Fibroblast of upper back skin (primary cell): ENCODE measurements at regions not wholly inside any gene's neighbourhood (a gene's known extent, or its start where the extent isn't known, plus 50 kb on each side); places are given as distances from the start of the nearest gene placed in this dataset.
"Not testable (repeated sequence)": the region's sequence is repeated elsewhere in the genome, so short reads cannot be mapped to it uniquely, and the experiment has no call there.

Source experiments
- DNase-seq: peaks from one replicate; pipeline ENCODE4 v3.0.0-alpha.2; 2013

DNA sequence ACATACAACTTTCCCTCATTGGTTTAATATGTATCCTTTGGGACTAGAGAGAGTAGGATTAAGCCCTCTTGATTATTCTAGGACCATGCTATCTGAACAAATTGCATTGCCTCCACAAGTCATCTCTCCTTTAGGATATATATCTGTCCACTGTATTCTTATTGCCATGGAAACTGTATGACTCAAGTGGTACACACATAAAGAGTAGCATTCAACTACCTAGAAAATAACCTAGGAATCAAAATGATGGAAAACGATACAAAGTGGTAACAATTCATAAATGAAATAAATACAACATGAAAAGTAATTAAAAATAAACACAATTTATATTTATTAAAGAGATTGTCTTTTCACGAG is 212.1 kb upstream of the P2RY1 start:
- DNase-seq: no peak

- DNase-seq: no peak
Observed at GRCh38 chr3:152623286-152623911, 211.5 kb upstream of the P2RY1 start.

DNA sequence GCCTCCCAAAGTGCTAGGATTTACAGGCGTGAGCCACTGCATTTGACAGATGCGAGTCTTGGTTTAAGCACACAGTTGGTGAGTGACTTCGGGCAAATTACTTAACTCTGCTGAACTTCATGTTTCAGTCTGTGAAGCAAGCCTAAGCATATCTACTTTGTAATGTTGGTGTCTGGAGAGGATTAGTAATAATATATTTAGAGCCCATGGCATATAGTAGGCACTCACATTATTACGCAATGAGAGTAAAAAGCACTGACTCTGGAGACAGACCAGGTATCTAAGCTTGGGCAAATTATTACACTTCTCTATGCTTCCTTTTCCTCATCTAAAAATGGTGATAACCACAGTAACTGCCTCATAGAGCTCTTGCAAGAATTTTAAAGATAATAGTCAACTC is 208.7 kb upstream of the P2RY1 start:
- DNase-seq: no peak

DNA sequence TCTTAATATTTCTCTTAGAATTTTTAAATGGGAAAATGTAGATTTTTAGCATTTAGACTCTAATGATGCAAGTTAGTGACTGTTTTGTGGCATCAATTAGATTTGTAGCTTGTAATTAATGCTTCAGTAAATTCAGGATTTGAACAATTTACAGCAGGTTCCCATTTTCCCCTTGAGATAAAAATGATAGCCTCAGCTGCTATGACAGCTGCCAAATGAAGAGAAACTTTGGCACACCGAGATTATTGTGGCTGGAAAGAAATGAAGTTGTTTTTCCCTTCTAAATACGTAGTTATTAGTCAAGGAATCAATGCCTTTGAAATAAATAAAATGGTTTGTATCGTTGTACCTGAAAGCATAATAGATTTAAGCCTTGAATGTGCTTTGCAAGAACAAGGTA is 206.4 kb upstream of the P2RY1 start:
- no peak for DNase-seq

DNA sequence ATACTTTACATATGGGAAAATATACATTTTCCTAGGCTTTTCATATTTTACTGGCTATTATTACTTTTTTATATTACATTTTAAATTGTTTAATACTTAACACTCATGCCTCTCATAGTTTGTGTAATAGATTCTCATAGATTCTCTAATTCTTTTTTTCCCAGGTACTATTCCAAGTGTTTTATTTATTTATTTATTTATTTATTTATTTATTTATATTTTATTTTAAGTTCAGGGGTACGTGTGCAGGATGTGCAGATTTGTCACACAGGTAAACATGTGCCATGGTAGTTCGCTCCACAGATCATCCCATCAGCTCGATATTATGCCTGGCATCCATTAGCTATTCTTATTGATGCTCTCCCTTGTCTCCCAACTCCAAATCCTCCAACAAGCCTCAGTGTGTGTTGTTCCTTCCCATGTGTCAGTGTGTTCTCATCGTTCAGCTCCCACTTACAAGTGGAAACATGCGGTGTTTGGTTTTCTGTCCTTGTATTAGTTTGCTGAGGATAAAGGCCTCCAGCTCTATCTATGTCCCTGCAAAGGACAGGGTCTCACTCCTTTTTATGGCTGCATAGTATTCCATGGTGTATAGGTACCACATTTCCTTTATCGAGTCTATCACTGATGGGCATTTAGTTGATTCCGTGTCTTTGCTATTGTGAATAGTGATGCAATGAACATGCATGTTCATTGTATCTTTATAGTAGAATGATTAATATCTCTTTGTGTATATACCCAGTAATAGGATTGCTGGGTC is 205.4 kb upstream of the P2RY1 start:
- DNase-seq: no peak

GRCh38 chr3:152635389-152635788 is 199.5 kb upstream of the P2RY1 start:
- DNase-seq: no peak

DNA sequence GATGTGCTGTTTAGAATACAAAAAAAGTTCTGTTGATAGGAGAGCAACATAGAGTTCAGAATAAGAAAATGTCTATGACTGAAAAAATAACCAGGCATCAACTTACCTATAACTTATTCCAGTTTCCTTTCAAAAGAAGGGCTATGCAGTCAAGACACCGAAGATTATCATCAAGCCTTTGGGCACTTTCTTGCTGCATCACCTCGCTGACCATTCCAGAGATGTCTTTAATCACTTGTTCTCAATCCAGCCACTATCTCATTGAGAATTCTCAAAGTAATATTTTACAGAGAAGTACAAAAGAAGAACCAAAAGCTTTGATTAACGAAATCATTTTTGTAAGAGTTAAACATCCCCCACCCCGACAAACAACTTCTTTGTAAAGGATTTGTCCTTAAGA is 198.3 kb upstream of the P2RY1 start:
- no peak for DNase-seq

DNA sequence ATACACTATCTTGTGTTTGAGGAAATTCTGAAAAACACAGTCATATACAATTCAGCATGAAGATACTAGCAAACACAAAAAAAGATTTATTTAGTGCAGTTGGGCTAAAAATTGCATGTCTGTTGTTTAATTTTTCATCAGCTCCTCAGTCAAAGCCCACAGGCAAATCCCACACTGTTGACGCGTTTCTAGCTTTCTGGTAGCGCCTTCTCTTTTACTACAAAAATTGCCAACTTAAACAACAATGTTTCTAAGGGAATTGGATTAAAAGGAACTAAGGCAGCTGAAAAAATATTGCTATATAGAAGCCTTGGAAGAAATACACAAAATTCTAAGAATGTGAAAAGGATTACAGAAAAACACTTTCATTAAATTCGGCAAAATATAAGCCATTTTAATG is 196.7 kb upstream of the P2RY1 start:
- no peak for DNase-seq

DNA sequence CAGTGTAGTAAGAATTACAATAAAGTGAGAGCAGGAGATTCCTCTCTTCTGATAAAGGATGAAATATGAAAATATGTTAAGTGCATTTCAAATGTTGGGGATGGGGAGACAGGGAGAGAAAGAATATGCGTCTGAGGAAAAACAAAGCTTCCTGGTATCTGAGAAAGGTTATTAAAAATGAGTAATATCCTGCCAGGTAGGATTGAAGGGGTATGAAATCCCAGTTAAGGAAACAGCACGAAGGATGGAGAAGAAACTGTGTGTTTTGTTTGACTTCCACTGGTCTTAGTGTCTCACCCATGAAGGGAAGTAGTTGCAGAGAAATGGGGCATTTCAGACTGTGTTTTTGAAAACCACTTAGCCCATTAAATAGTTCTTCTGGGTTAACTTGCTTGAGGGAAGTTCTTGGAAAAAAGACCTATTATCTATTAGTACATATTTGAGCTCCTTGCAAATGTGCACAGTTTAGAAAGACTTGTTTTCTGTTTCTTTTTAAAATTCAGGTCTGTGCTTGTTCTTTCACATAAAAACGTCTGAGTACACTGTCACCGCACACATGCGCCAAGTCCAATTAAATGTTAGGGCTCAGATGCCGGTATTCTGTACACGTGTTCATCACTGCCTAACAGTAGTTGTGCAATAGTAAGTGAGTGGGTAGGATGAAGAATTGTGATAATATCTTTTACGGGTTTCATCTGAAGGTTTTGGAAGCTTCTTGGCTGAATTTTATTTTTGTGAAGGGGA is 196.1 kb upstream of the P2RY1 start:
- no peak for DNase-seq

GRCh38 chr3:152641198-152641597 is 193.7 kb upstream of the P2RY1 start:
- no peak for DNase-seq

- DNase-seq: no peak
Observed at GRCh38 chr3:152642658-152643057, 192.3 kb upstream of the P2RY1 start.

- no peak for DNase-seq
Observed at GRCh38 chr3:152644478-152644877, 190.5 kb upstream of the P2RY1 start.

DNA sequence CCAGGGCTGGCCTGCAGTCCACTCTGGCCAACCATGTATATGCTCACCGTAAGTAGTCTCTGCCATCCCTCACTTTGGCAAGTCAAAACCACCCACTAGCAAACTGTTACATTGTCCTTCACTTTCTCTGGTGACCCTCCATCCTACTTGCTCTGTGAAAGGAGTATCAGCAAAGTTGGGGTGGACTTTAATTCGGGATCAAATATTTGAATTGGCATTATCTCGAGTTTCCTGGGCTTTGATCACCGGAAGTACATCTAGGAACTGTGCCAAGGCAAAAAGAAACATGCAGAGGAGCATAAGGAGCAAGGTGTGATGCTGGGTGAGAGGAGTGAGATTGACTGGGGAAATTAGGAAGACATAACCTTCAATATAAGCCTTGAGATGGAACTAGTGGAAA is 188.9 kb upstream of the P2RY1 start:
- no peak for DNase-seq

DNA sequence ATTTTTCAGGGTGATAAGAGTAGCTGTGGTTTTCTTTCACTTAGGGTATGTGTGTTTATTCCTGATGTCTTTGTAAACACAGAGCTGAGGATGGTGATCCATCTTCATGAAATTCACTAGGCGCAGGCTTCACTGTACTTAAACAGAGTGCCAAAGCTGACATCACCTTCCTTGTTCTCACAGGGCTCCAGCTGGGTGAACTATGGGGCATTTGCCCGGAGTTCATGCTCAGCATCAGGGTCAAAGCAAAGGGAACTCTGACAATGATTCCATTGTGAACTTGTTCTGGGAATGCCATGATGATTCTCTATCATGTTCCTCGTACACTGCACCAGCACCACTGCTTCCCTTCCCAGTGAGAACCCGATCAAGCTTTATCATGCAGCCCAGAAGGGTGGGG is 184.8 kb upstream of the P2RY1 start:
- no peak for DNase-seq

DNA sequence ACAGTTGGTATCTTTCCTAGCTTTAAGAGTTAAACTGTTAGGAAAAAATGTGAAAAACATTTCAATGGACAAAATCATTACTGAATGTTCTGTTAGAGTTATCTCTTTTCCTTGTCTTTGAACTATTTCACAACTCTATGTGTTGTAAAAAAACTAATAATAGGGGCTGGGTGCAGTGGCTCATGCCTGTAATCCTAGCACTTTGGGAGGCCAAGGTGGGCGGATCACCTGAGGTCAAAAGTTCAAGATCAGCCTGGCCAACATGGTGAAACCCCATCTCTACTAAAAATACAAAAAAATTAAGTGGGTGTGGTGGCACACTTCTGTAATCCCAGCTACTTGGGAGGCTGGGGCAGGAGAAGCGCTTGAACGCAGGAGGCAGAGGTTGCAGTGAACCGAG is 184.0 kb upstream of the P2RY1 start:
- DNase-seq: not testable (repeated sequence)

GRCh38 chr3:152656214-152656971 is 178.5 kb upstream of the P2RY1 start:
- DNase-seq: no peak

GRCh38 chr3:152656972-152657355 is 178.0 kb upstream of the P2RY1 start:
- no peak for DNase-seq

DNA sequence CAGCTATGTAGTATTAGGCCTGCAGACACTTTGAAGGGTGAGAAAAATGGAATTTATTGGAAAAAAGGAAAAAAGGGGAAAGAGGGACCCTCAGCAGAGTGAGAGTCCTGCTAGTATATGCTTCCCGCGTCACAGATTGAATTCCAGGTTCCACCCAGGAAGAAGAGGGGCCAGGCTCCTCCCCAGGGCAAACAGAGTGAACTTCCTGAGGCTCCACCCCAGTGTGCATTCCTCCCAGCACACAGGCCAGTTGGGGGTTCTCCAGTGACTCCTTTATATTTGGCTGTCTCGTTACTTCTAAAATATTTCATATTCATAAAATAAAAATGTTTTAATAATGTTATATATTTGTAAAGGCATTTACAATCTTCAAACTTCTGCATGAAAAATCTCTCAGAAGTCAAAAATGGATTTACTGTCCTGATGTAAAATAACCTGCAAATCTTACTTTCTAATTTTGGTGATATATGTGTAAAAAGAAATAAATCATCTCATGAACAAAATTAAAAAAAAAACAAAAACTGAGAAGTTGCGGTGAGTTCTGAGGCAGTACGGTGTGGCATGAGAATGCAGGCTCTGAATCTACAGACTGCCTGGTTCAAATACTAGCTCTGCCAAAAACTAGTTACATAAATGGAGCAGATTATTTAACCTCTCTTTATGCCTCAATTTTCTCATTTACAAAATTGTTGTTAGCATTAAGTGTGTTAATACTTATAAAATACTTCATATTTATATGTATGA is 175.8 kb upstream of the P2RY1 start:
- no peak for DNase-seq

- no peak for DNase-seq
Observed at GRCh38 chr3:152662157-152662556, 172.8 kb upstream of the P2RY1 start.

GRCh38 chr3:152664766-152665165 is 170.2 kb upstream of the P2RY1 start:
- no peak for DNase-seq

DNA sequence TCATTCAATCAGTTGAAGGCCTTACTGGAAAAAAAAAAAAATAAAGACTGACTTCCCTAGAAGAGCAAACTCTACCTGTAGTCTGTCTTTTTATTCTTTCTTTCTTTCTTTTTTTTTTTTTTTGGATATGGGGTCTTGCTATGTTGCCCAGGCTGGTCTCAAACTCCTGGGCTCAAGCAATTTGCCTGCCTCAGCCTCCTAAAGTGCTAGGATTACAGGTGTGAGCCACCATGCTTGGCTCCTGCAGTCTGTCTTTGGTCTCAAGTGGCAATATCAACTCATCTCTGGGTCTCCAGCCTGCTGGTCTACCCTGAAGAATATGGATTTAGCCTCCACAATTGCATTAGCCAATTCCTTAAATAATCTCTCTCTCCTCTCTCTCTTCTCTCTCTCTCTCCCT is 167.7 kb upstream of the P2RY1 start:
- DNase-seq: no peak

- DNase-seq: no peak
Observed at GRCh38 chr3:152669560-152669959, 165.4 kb upstream of the P2RY1 start.
